ENCODE measurements at regions not wholly inside any gene's neighbourhood (a gene's known extent, or its start where the extent isn't known, plus 50 kb on each side); places are given as distances from the start of the nearest gene placed in this dataset.

GRCh38 chr1:10891091-10891490 is 94.6 kb upstream of the CASZ1 start:
- Histone ChIP-seq H4K20me1 (replicated peaks in 1 of 2; ENCODE audit: control insufficient read depth in 1 of 2, insufficient read depth in 2 of 2, low read length in 2 of 2) (no peaks in the 10 kb centered on the region), H3K36me3 (ENCODE audit: control insufficient read depth in 2 of 4, insufficient read depth in 4 of 4, low read length in 3 of 4) (no peaks in the 10 kb centered on the region), H3K4me3 (ENCODE audit: extremely low read depth in 1 of 4, insufficient read depth in 2 of 4, low read depth in 3 of 4, low read length in 4 of 4) (no peak overlapping the region), H3K4me1 (replicated peaks in 1 of 4; ENCODE audit: control insufficient read depth in 3 of 4, insufficient read depth in 4 of 4, low read length in 3 of 4) (peaks cover 2 to 16% (median 8%) of the 10 kb centered on the region in 4 experiments; a peak in 6 of 7 replicates), H3K79me2 (ENCODE audit: control insufficient read depth in 1 of 2, insufficient read depth in 2 of 2, low read length in 2 of 2) (no peaks in the 10 kb centered on the region), H2BK15ac (ENCODE audit: low read length) (no peak overlapping the region), H2AFZ (ENCODE audit: low read length) (no peak overlapping the region), H2BK120ac (replicated peaks; ENCODE audit: low read depth, low read length) (no peak overlapping the region), H3K4ac (replicated peaks; ENCODE audit: insufficient read length, low read depth, low read length) (no peak overlapping the region), H3K27ac (ENCODE audit: low read depth, low read length) (no peak overlapping the region), H3K4me2 (ENCODE audit: insufficient read depth in 1 of 2, low read depth in 2 of 2, low read length in 2 of 2) (no peak overlapping the region), H3K9me3 (ENCODE audit: insufficient read depth in 2 of 2, low read depth in 1 of 2, low read length in 1 of 2) (no peaks in the 10 kb centered on the region), H3K56ac (replicated peaks; ENCODE audit: insufficient read length, low read depth, low read length) (no peak overlapping the region), H3K27me3 (replicated peaks in 1 of 4; ENCODE audit: control insufficient read depth in 3 of 4, extremely low read depth in 1 of 4, insufficient read depth in 3 of 4, low read length in 3 of 4) (peaks cover 0 to 19% (median 14%) of the 10 kb centered on the region in 4 experiments; a peak in 6 of 7 replicates), H2BK12ac (ENCODE audit: low read depth, low read length) (no peak overlapping the region), H3K14ac (ENCODE audit: insufficient read length) (no peak overlapping the region), H4K8ac (ENCODE audit: extremely low read depth, insufficient read depth, low read length) (no peak overlapping the region), H3K79me1 (ENCODE audit: low read depth, low read length) (no peaks in the 10 kb centered on the region), H2BK5ac (ENCODE audit: low read depth, low read length) (no peak overlapping the region), H3K23ac (ENCODE audit: insufficient read length) (no peak overlapping the region), H2BK20ac (ENCODE audit: low read length) (no peak overlapping the region), H4K91ac (replicated peaks; ENCODE audit: insufficient read length, low read length) (no peak overlapping the region), H2AK5ac (ENCODE audit: low read depth, low read length) (no peak overlapping the region), H3K18ac (ENCODE audit: extremely low read depth, low read length) (no peak overlapping the region), H3K23me2 (ENCODE audit: low read depth, low read length) (peaks cover 1% of the 10 kb centered on the region; the same call in 1 of the 2 replicates), H4K5ac (ENCODE audit: insufficient read length, low read depth, low read length) (no peak overlapping the region), H3K9ac (replicated peaks in 1 of 4; ENCODE audit: extremely low read depth in 1 of 4, low read depth in 3 of 4, low read length in 3 of 4) (no peak overlapping the region)
- ChIA-PET CTCF (ENCODE audit: partially characterized antibody) (interaction anchor here (0.8 kb wide), 2 partner anchors 21 to 40 kb away, joined by 3 read pairs; no protein-coding TSS in a partner anchor), POLR2A (ENCODE audit: partially characterized antibody) (interaction anchor here (1.2 kb wide), 1 partner anchor 11 kb away, joined by 4 read pairs; no protein-coding TSS in a partner anchor)
- no peak for FAIRE-seq
- no peak for DNase-seq (ENCODE audit: low read depth in 1 of 2, low spot score in 2 of 2)
- TF ChIP-seq NANOG (IDR thresholded peaks at IDR 0.05; ENCODE audit: insufficient read depth, low read depth, low read length, poor library complexity, severe bottlenecking) (no peak), BACH1 (IDR thresholded peaks at IDR 0.05; ENCODE audit: low read length) (no peak), CTBP2 (IDR thresholded peaks at IDR 0.05; ENCODE audit: borderline replicate concordance, insufficient read depth, insufficient read length, low read length) (no peak), RAD21 (IDR thresholded peaks at IDR 0.05 in 1 of 2, conservative IDR thresholded peaks at IDR 0.05 in 1 of 2; ENCODE audit: low read depth in 2 of 2, low read length in 2 of 2) (no peak), PHF8 (conservative IDR thresholded peaks at IDR 0.05; ENCODE audit: low read depth, low read length) (no peak), GTF2F1 (IDR thresholded peaks at IDR 0.05; ENCODE audit: borderline replicate concordance, low read depth, low read length) (no peak), BRCA1 (IDR thresholded peaks at IDR 0.05; ENCODE audit: low read depth, low read length) (no peak)
- 88% methylated on average over 4 of the region's 4 CpGs; no CpG with 5 or more reads in 1 of the 2 experiments for WGBS, 2 experiments (ENCODE audit: extremely low coverage in 1 of 2, insufficient coverage in 1 of 2, insufficient read length in 1 of 2, insufficient replicate concordance in 2 of 2, low coverage in 1 of 2, low lambda C conversion rate in 2 of 2, missing lambda C conversion rate in 1 of 2)

Data from H1 (cell line).